ENCODE measurements at regions not wholly inside any gene's neighbourhood (a gene's known extent, or its start where the extent isn't known, plus 50 kb on each side); places are given as distances from the start of the nearest gene placed in this dataset.

DNA sequence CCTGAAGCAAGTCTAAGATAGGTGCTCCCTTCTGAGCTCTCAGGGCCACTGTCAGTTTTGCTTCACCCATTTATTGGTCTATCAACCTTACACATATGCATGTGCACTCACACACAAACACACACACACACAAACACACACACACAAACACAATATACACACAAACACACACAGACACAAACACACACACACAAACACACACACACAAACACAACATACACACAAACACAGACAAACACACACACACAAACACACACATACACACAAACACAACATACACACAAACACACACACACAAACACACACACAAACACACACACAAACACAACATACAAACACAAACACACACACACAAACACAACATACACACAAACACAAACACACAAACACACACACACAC, 181.6 kb upstream of the KLHL29 start:
- TF ChIP-seq CTCF (IDR thresholded peaks at IDR 0.05) (no peak), POLR2A (IDR thresholded peaks at IDR 0.05) (no peak)
